Gastrocnemius medialis (tissue), 4 donors: ENCODE measurements at regions not wholly inside any gene's neighbourhood (a gene's known extent, or its start where the extent isn't known, plus 50 kb on each side); places are given as distances from the start of the nearest gene placed in this dataset.

ENCODE experiments used
- ATAC-seq, 2 donors: fragments of 150-250 bp; one replicate each; pipeline ENCODE4 v1.9.1; 2016
- DNase-seq, 2 donors: peaks; one replicate each; pipeline ENCODE4 v3.0.0-alpha.2; 2019
- H3K27ac ChIP-seq, 4 donors: fragments of 200-600 bp; sonication (generic); 1 replicate in 1 of 4; 2 replicates in 3 of 4; pipeline ENCODE4 v1.5.1; 2016 to 2018; ENCODE audit warnings: mild to moderate bottlenecking in 2 of 4, moderate library complexity in 1 of 4
- H3K27me3 ChIP-seq, 3 donors: fragments of 200-600 bp; sonication (generic) in 2 of 3; 1 replicate in 1 of 3; 2 replicates in 2 of 3; pipeline versions ENCODE4 v1.5.1 to v1.6.0; 2016 to 2019; ENCODE audit warnings: mild to moderate bottlenecking in 1 of 3, moderate library complexity in 1 of 3
- H3K36me3 ChIP-seq, 2 donors: fragments of 200-600 bp; sonication (generic) in 1 of 2; one replicate each; pipeline ENCODE4 v1.5.1; 2017 to 2018
- H3K4me1 ChIP-seq, 2 donors: fragments of 200-600 bp; sonication (generic) in 1 of 2; one replicate each; pipeline ENCODE4 v1.5.1; 2016 to 2017; ENCODE audit warnings: mild to moderate bottlenecking in 2 of 2
- H3K4me3 ChIP-seq, 4 donors: fragments of 200-600 bp; sonication (generic) in 3 of 4; 1 replicate in 1 of 4; 2 replicates in 3 of 4; pipeline ENCODE4 v1.5.1; 2016 to 2019; ENCODE audit warnings: mild to moderate bottlenecking in 2 of 4
- H3K9me3 ChIP-seq, 3 donors: fragments of 200-600 bp; sonication (generic) in 2 of 3; 1 replicate in 1 of 3; 2 replicates in 2 of 3; pipeline ENCODE4 v1.5.1; 2016 to 2019
- CTCF ChIP-seq, 5 experiments: fragments of 450-650 bp in 3 of 5; fragments of 200-600 bp in 2 of 5; sonication (generic) in 2 of 5; IDR thresholded peaks in 4 of 5; conservative IDR thresholded peaks in 1 of 5; 1 replicate in 4 of 5; 2 replicates in 1 of 5; pipeline ENCODE4 v1.5.1; 2016 to 2019; ENCODE audit warnings: antibody characterized with exemption in 5 of 5, mild to moderate bottlenecking in 3 of 5, moderate library complexity in 3 of 5
- POLR2A ChIP-seq, 2 donors: fragments of 450-650 bp; IDR thresholded peaks; one replicate each; pipeline ENCODE4 v1.6.1; 2017; ENCODE audit warnings: antibody characterized with exemption in 2 of 2, mild to moderate bottlenecking in 2 of 2, moderate library complexity in 2 of 2
- in situ Hi-C, 4 donors: fragments of 200-750 bp; cut with MboI; loops; one replicate each; pipeline versions ENCODE4 v1.15.0 to v1.8.0; 2017; ENCODE audit warnings: low sequenced_read_pairs in 4 of 4
- intact Hi-C: fragments of 100-400 bp; cut with DNase I; formaldehyde crosslinking; loops from one replicate; pipeline ENCODE4 v1.15.1; 2023; ENCODE audit warnings: low total_unique reads

- Histone ChIP-seq H3K9me3 (no peaks in the 10 kb centered on the region), H3K27ac (peak overlapping the region; percentile 73 to 85 (median 76)), H3K36me3 (no peaks in the 10 kb centered on the region), H3K4me3 (no peak overlapping the region), H3K27me3 (no peaks in the 10 kb centered on the region), H3K4me1 (peaks cover 17 to 22% of the 10 kb centered on the region in 2 donors)
- intact Hi-C loops (loop anchor here (1.0 to 10.0 kb wide), 3 partner anchors 108 to 501 kb away; no protein-coding TSS in a partner anchor), in situ Hi-C loops (loop anchor here (5.0 to 10.0 kb wide), 3 partner anchors 428 to 436 kb away; partner anchors contain the start of gene NUAK1 (in 3 of the 4))
- peak; percentile 81 to 82 for DNase-seq
- TF ChIP-seq CTCF (IDR thresholded peaks at IDR 0.05 in 4 of 5, conservative IDR thresholded peaks at IDR 0.05 in 1 of 5) (no peak), POLR2A (IDR thresholded peaks at IDR 0.05) (no peak)
- peak; percentile 94 to 96 for ATAC-seq
These were observed 376.0 kb downstream of the C12orf75 start for GRCh38 chr12:105706321-105706972.

- in situ Hi-C loops, result loop anchor here (5.0 to 10.0 kb wide), 3 partner anchors 428 to 435 kb away; partner anchors contain the start of gene NUAK1 (in 3 of the 4)
- intact Hi-C loops, result loop anchor here (1.0 to 10.0 kb wide), 3 partner anchors 108 to 500 kb away; no protein-coding TSS in a partner anchor
These were observed 376.5 kb downstream of the C12orf75 start for GRCh38 chr12:105706973-105707334.

GRCh38 chr12:105713606-105714305 lies 383.3 kb downstream of the C12orf75 start:
- in situ Hi-C loops, result no loop called here
- ATAC-seq (no peak), DNase-seq (no peak)
- Histone ChIP-seq H3K27me3 (no peaks in the 10 kb centered on the region), H3K9me3 (no peaks in the 10 kb centered on the region), H3K4me3 (no peak overlapping the region), H3K36me3 (no peaks in the 10 kb centered on the region), H3K4me1 (no peaks in the 10 kb centered on the region), H3K27ac (no peak overlapping the region)
- TF ChIP-seq POLR2A (IDR thresholded peaks at IDR 0.05) (no peak), CTCF (IDR thresholded peaks at IDR 0.05 in 4 of 5, conservative IDR thresholded peaks at IDR 0.05 in 1 of 5) (no peak)
- intact Hi-C loops, result no loop called here

More at GRCh38 chr12:105706973-105707334, 376.5 kb downstream of the C12orf75 start:
- no peak overlapping the region for H3K4me3 ChIP-seq
- H3K27me3 ChIP-seq, result no peaks in the 10 kb centered on the region
- peak overlapping the region; percentile 73 to 85 (median 76) for H3K27ac ChIP-seq
- no peak for TF ChIP-seq POLR2A (IDR thresholded peaks at IDR 0.05)
- TF ChIP-seq CTCF (IDR thresholded peaks at IDR 0.05 in 4 of 5, conservative IDR thresholded peaks at IDR 0.05 in 1 of 5), result no peak
- DNase-seq, result no peak
- no peaks in the 10 kb centered on the region for H3K36me3 ChIP-seq
- peaks cover 17 to 22% of the 10 kb centered on the region in 2 donors for H3K4me1 ChIP-seq
- no peak for ATAC-seq
- H3K9me3 ChIP-seq, result no peaks in the 10 kb centered on the region

- intact Hi-C loops, result no loop called here
- TF ChIP-seq CTCF (IDR thresholded peaks at IDR 0.05 in 4 of 5, conservative IDR thresholded peaks at IDR 0.05 in 1 of 5) (no peak), POLR2A (IDR thresholded peaks at IDR 0.05) (no peak)
- Histone ChIP-seq H3K4me3 (no peak overlapping the region), H3K9me3 (no peaks in the 10 kb centered on the region), H3K4me1 (no peaks in the 10 kb centered on the region), H3K27ac (no peak overlapping the region), H3K27me3 (no peaks in the 10 kb centered on the region), H3K36me3 (no peaks in the 10 kb centered on the region)
- DNase-seq (no peak), ATAC-seq (no peak)
- in situ Hi-C loops, result no loop called here
These were observed 386.1 kb downstream of the C12orf75 start for GRCh38 chr12:105716621-105717020.
